NCI-H748 (cell line): ENCODE measurements at regions not wholly inside any gene's neighbourhood (a gene's known extent, or its start where the extent isn't known, plus 50 kb on each side); places are given as distances from the start of the nearest gene placed in this dataset.

Source experiments
- DNase-seq: peaks from one replicate; lab custom pipeline; 2025; ENCODE audit not compliant: unreplicated experiment; lab: John Stamatoyannopoulos, UW

DNA sequence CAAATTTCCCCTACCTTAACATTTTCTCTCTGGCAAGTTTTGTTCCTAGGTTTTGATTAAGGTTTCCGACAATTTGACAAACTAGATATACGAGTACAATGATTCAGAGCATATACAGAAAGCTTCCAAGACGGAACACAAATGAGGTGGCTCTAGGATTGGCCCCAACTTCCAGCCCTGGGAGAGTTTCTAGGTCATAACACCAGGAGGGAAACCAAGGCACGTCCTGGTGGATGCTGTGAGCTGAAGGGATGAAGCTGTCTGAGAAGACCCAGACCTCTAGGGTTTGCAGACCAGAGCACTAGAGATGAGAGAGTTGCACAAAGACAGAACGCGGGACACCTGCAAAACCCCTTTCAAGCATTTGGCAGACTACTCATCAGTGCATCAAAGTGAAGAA lies 51.5 kb upstream of the CAND1 start:
- DNase-seq: no peak
